NCI-H2081 (cell line): ENCODE measurements at regions not wholly inside any gene's neighbourhood (a gene's known extent, or its start where the extent isn't known, plus 50 kb on each side); places are given as distances from the start of the nearest gene placed in this dataset.

Source experiments
- DNase-seq, 2 experiments: peaks; one replicate each; lab custom pipeline; 2025; lab: John Stamatoyannopoulos, UW

GRCh38 chr7:424301-424935 is 95.2 kb downstream of the PDGFA start:
- DNase-seq: no peak

GRCh38 chr7:424961-425793 is 94.5 kb downstream of the PDGFA start:
- no peak for DNase-seq

GRCh38 chr7:425794-426188 is 93.9 kb downstream of the PDGFA start:
- DNase-seq: no peak

GRCh38 chr7:426510-426909 is 93.1 kb downstream of the PDGFA start:
- no peak for DNase-seq

GRCh38 chr7:427506-428103 is 92.0 kb downstream of the PDGFA start:
- no peak for DNase-seq

GRCh38 chr7:428387-428786 is 91.3 kb downstream of the PDGFA start:
- DNase-seq: no peak

- no peak for DNase-seq
Measured at GRCh38 chr7:428927-429827, 90.5 kb downstream of the PDGFA start.

- DNase-seq: no peak
Measured at GRCh38 chr7:429828-430180, 89.8 kb downstream of the PDGFA start.

- no peak for DNase-seq
Measured at GRCh38 chr7:431041-431440, 88.6 kb downstream of the PDGFA start.

GRCh38 chr7:431658-432111 is 88.0 kb downstream of the PDGFA start:
- DNase-seq: no peak

- no peak for DNase-seq
Measured at GRCh38 chr7:432256-432655, 87.4 kb downstream of the PDGFA start.

- no peak for DNase-seq
Measured at GRCh38 chr7:432933-433332, 86.7 kb downstream of the PDGFA start.

GRCh38 chr7:433558-433957 is 86.1 kb downstream of the PDGFA start:
- no peak for DNase-seq

- no peak for DNase-seq
Measured at GRCh38 chr7:434891-435629, 84.6 kb downstream of the PDGFA start.

- DNase-seq: no peak
Measured at GRCh38 chr7:435630-436366, 83.8 kb downstream of the PDGFA start.

- DNase-seq: no peak
Measured at GRCh38 chr7:436367-437128, 83.1 kb downstream of the PDGFA start.

- DNase-seq: no peak
Measured at GRCh38 chr7:437329-438251, 82.1 kb downstream of the PDGFA start.

- no peak for DNase-seq
Measured at GRCh38 chr7:438361-438760, 81.3 kb downstream of the PDGFA start.

- no peak for DNase-seq
Measured at GRCh38 chr7:438916-439315, 80.7 kb downstream of the PDGFA start.
